Stomach (tissue), 4 donors: ENCODE measurements at regions not wholly inside any gene's neighbourhood (a gene's known extent, or its start where the extent isn't known, plus 50 kb on each side); places are given as distances from the start of the nearest gene placed in this dataset.

ENCODE experiments used
- POLR2A ChIP-seq, 4 donors: fragments of 450-650 bp; IDR thresholded peaks; one replicate each; pipeline ENCODE4 v1.6.1; 2016; ENCODE audit warnings: antibody characterized with exemption in 4 of 4, control low read depth in 2 of 4, mild to moderate bottlenecking in 1 of 4, moderate library complexity in 1 of 4
- TF ChIP-seq, protein P1 (sequence below), 7 experiments: fragments of 450-650 bp in 4 of 7; fragments of 200-600 bp in 3 of 7; sonication (generic) in 3 of 7; IDR thresholded peaks; one replicate each; pipeline ENCODE4 v1.5.1; 2016 to 2019; ENCODE audit warnings: antibody characterized with exemption in 7 of 7, control low read depth in 2 of 7, mild to moderate bottlenecking in 1 of 7

DNA sequence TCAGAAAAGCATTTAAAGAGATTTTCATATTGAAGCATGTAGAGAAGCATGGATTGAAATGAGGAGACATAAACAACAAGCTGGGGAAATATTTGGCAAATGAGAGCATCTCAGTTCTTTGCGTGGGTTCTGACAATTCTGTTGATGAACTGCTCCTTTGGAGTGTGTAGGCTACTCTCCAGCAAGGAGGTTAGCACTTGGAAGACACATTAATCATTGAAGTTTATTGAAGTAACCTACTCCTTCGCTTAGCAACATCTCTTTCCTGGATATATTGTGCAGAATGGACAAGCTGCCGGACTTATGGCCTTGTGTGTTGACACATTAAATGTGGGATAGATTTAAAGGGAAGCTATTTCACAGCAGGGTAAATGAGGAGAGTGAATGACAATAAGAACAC lies 354.5 kb upstream of the VWC2 start:
- TF ChIP-seq, protein P1, sequence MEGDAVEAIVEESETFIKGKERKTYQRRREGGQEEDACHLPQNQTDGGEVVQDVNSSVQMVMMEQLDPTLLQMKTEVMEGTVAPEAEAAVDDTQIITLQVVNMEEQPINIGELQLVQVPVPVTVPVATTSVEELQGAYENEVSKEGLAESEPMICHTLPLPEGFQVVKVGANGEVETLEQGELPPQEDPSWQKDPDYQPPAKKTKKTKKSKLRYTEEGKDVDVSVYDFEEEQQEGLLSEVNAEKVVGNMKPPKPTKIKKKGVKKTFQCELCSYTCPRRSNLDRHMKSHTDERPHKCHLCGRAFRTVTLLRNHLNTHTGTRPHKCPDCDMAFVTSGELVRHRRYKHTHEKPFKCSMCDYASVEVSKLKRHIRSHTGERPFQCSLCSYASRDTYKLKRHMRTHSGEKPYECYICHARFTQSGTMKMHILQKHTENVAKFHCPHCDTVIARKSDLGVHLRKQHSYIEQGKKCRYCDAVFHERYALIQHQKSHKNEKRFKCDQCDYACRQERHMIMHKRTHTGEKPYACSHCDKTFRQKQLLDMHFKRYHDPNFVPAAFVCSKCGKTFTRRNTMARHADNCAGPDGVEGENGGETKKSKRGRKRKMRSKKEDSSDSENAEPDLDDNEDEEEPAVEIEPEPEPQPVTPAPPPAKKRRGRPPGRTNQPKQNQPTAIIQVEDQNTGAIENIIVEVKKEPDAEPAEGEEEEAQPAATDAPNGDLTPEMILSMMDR (IDR thresholded peaks at IDR 0.05): no peak
- no peak for TF ChIP-seq POLR2A (IDR thresholded peaks at IDR 0.05)
